ENCODE measurements at regions not wholly inside any gene's neighbourhood (a gene's known extent, or its start where the extent isn't known, plus 50 kb on each side); places are given as distances from the start of the nearest gene placed in this dataset.

GRCh38 chr6:66858196-66858595 lies 1151.2 kb upstream of the EYS start:
- TF ChIP-seq CTCF (IDR thresholded peaks at IDR 0.05; ENCODE audit: poor library complexity), result no peak
- no peak for TF ChIP-seq EZH2phosphoT487 (IDR thresholded peaks at IDR 0.05; ENCODE audit: low read depth, severe bottlenecking, unreplicated experiment)
- no peak for TF ChIP-seq EZH2 (IDR thresholded peaks at IDR 0.05; ENCODE audit: borderline replicate concordance)

Data from hepatocyte (in vitro differentiated cells).